ENCODE measurements at regions not wholly inside any gene's neighbourhood (a gene's known extent, or its start where the extent isn't known, plus 50 kb on each side); places are given as distances from the start of the nearest gene placed in this dataset.

DNA sequence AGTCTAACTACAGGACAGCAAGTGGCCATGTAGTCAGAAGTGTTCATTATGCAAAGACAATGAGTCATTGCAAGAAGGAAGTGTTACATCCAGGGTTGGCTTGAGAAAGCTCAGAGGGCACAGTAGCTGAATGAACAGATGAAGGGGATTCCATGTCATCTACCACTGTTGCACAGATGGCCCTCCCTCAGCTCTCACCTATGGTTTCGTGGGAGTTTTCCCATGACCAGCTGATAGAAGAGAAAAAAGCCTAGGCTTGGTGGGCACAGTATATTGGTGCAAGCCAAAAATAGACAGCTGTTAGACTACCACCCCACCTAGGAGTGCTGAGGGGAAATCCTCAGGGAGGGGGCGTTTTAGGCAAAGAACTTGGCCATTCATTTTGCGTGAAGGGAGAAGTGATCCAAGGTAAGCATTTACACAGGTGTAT is 217.0 kb downstream of the DMRT2 start:
- DNase-seq (ENCODE audit: low spot score) = no peak

DNA sequence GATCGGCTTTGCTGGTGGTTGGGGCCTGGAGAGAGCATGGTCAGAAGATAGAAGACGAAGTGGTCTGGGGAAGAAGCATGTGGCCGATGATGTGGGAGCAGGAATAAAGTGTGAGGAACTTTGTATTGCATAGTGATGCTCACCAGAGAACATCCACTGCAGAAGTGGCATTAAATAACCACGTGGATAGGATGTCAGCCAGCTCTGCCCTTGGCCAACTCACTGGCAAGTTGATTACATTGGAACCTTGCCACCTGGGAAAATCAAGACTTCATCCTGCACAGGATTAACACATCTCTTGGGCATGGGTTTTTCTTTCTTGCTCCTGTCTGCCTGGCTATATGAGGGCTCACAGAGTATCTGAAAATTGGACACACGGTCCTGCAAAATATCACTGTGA is 217.4 kb downstream of the DMRT2 start:
- no peak for DNase-seq (ENCODE audit: low spot score)

DNA sequence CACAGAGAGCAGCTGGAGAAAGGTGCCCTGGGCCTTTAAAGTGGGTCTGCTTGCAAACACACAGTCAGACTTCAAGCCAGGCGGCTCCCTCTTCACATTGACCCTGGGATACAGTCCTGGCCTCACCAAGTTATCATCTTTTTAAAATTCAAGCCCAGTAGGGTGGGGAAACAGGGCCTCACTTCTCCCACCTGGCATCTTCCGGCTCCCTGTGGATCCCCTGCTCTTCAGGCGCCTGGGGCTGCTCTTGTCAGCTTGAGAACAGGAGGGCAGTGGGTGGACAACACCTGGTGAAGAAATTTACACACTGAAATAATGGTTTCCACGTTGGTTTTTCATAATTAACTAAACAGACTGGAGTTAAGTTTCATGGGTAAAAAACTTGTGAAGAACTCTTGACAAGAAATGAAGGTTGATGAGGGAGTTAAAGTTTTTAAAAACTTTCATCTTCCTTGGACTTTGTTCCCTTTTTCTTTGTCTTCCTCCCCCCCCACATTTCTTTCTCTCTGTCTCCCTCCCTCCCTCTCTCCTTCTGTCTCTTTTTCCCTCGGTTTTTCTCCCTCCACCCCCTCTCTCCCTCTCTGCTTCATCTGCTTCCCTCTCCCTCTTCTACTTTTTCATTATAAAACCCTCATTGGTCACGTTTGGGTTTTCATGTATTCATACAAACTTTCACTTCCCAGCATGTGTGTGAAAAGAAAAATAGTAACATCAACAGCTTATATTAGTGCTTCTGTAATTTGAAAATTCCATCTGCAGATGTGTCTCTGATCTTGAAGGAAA is 219.6 kb downstream of the DMRT2 start:
- DNase-seq (ENCODE audit: low spot score) = no peak

DNA sequence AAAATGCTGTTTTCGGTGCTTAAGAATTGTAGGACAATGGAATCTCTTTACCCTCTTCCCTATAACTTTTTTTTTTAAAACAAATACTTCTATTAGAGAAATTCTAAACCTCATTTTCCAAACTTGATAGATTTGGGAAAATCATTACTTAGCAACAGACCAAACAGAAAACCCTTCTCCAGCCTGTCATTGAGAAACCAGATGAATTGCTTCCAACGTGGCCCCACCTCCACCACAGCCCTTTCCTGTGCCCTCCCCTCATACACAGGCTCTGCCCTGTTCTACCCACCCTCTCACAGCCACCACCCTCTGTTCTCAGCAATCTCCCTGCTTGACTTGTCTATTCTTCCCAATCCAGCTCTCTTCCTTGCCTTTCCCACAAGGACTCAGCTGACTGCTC is 221.2 kb downstream of the DMRT2 start:
- DNase-seq (ENCODE audit: low spot score) = no peak

DNA sequence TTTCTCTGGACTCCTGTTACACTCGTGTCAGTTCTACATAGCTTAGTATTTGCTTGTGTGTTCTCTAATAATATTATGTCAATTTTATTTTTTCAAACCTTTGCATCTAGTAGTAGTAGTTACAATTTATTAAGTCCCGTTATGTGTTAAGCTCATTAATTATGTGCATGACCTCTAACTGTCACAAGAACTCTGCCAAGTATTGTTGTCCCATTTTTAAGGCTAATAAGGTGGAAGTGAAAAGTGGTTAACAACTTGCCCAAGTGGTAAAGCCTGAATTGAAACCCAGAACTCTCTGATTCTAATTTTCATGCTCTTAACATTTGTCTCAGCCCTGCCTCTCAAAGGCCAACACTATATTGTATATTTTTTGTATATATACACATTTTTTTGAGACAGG is 221.6 kb downstream of the DMRT2 start:
- no peak for DNase-seq (ENCODE audit: low spot score)

DNA sequence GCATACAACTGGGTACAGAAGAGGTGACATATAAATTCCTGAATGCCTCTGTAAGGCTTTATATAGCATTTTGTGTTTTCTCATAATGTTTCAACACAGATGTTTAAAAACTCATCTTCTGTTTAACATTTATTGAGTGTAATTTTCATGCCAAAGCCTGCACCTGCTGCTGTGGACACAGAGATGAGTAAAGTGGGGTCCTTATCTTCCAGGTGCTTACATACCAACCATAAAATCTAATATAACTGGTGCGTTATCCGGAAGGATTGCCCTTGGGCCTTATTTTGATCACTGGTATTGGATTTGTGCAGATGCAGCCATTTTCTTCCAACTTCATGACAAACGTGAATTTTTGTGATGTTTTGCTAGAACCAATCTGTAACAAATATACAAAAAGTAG is 222.3 kb downstream of the DMRT2 start:
- DNase-seq (ENCODE audit: low spot score) = no peak

DNA sequence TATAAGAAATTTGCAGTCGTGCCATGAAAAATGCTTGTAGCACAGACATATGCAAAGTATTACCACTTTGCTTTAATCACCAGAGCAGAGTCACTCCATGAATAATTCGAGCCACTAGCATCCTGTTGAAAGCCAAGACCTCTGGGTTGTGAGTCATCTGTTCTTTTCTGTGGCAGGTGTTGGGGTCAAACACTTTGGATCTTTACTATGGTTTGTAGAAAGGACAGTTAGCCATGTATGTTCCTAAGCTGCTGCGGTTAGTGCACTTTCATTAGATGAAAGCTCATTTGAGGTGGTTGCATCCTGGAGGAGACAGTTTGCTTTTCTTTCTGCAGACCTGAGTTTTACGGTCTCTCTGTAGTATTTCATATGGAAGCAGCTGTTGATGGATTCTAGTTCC is 223.7 kb downstream of the DMRT2 start:
- DNase-seq (ENCODE audit: low spot score) = no peak

DNA sequence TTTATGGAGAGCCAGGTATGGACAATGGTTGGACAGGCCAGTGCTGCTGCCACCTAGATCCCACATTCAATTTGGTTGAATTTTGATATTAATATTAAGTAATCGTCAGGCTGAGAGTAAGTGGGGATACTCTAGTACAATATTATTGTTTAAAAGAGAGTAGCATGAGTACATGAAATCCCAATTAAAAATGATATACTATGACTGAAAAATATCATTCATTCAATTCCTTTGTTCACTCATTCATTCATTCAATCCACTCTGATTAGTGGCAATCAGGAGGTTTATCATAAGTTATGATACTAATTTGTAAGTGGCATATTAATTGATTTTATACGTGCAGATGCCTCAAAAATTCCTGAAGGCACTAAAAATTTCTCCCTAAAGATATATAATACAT is 224.2 kb downstream of the DMRT2 start:
- no peak for DNase-seq (ENCODE audit: low spot score)

DNA sequence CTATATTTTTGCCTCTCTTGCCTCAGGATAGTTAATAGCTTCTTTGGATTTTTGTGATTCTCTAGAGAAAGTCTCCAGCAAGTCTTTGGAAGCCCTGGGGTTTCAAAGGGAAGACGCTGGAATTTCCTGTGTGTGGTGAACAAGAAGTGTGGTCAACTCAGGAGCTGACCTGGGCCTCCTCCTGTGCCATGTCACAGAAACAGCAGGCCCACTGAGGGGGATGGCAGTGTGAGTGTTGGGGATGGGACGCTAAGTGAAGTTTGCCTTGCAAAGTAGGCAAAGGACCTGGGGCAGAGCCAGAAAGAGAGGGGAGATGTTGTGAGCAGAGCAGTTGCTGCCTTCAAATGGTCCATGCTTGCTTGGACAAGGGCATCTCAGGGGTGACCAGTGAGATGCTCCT is 226.3 kb downstream of the DMRT2 start:
- no peak for DNase-seq (ENCODE audit: low spot score)

DNA sequence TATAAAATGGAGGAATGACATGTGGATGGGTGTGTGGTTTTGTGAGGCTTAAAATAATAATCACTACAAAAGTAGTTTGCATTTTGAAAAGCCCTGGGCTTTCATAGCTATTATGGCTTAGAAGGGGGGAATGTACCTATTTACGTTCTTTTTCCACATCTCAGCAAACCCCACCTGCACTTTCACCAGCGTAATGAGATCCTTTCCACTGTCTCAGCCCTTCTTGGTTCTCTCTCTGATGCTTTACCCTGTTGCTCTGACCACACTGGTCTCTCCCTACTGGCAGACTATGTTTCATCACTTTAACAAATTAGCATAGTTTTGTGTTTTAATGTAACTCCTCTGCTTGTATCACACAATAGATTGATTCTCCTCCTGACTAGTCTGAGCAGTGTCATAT is 234.6 kb downstream of the DMRT2 start:
- DNase-seq (ENCODE audit: low spot score) = no peak

DNA sequence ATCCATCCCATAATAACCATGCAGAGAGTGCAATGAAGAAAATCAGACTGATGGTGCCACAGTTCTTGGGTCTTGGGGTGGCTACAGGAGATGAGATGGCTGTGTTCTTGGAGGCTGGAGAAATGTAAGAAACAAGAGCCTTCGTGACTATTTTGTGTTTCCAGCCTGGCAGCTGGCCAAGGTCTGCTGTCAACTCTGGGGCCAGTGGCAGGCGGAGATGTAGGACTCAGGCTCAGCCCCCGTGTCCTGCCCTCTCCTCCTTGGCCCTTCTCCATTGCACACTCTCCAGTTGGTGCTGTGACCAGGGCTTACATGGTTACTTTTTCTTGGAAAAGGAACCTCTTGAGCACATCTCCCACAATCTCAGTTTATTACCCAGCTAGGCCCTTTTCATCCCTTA is 235.4 kb downstream of the DMRT2 start:
- DNase-seq (ENCODE audit: low spot score) = no peak

DNA sequence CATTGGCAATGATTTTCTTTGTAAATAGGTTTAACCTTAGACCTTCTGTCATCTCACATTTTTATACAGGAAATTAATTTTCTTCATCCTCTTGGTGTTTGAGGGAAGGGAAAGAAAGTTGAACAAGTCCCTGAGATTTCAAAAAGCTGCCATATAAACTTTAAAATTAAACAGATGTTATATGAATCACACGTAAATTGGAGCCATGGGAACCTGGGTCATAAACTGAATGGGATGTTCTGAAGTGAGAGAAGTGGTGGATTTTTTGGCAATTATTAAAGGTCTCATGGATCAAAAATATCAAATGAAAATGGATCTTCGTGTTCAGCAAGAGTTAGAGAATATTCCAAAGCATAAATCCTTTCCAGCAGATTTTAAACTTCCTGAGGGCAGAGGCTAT is 242.2 kb downstream of the DMRT2 start:
- no peak for DNase-seq (ENCODE audit: low spot score)

DNA sequence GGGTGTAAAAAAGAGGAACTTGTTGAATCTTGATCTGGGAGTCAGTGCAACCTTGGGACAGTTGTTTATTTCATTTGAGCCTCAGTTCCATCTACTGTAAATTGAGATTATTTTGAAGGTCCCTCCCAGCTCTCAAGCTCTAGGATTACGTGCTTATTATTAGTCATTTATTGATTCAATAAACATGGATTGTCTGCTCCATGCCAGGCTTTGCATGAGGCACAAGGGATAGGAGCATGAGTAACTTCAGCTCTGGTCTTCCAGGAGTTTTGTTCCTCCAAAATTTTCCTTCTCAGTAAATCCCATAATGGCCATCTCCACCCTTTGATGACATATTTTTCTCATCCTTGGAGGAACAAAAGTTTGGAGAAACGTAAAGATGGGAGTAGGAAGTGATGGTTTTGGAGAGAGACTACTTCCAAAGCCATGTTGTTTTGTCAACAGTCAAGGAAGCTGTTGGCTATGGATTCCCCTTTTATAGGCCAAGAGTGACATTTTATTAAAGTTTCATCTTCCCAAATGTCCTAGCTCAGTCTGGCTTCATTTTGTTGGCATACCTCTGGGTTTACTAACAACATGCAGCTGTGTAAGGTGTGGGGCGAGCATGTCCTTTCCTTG is 244.6 kb downstream of the DMRT2 start:
- DNase-seq (ENCODE audit: low spot score) = no peak

DNA sequence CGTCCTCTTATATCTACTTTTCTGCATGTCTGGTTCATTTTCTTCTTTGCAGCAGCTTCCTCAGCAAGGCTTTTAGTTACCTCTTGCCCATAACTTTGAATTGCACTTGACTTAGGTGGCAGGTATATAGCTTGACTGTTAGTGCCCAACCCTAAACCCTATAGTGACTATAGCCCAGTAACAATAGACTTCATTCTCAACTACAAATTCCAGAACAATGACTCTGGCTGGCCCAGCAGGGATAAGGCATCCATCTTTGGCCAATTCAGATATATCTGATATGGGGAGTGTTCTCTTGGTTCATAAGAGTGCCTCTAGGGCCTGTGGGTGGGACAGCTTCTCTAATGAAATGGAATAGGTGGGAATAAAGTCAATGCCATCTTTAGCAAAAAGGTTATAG is 246.2 kb downstream of the DMRT2 start:
- no peak for DNase-seq (ENCODE audit: low spot score)

DNA sequence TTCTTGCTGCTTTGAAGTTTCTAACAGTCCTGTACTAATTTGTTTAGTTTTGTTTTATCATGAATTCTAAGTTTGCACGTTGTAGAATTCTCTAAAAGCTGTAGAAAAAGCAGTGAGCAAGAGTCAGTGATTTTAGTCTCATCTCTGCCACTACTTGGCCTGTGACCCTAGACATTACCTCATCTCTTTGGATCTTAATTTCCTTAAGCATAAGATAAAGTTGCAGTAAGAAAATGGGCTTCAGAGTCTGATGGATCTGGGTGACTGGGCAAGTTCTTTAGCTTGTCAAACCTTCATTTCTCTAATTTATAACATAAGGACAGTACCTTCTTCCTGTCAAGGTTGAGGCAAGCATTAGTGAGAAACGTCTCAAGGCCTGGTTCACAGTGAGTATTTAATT is 247.9 kb downstream of the DMRT2 start:
- DNase-seq (ENCODE audit: low spot score) = no peak

DNA sequence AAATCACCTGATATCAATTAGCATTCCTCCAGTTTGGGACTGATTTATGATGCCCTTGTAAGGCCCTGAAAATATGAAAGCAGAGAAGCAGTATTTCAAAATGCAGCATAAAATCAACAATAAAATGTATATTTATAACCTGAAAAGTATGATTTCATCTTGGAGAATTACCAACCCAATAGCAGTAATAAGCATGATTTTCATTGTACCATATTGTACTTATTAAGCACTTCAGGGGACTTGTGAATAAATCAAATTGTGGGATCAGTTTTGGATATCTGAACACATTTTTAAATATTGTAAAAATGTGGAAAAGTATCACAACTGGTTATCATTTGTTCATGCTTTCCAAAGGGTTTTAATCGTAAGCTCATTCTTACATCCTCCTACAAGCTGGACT is 250.8 kb downstream of the DMRT2 start:
- DNase-seq (ENCODE audit: low spot score) = no peak

DNA sequence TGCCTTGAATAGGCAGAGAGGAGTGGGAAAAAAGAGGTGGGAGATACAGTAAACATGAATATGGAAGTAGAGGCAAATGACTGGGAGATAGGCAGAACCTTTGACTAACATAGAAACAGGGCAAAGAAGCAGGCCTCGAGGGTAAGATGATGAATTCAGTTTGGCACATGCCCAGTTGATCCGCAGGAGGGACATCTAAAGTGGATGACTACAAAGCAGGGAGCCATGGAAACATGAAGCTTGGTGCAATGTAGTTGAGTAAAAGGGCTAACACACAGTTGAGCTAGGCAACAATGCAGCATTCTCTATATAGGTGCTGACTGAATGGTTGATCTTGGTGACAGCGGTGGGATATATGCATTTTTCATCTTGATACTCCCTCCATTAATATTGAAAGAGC is 253.8 kb downstream of the DMRT2 start:
- DNase-seq (ENCODE audit: low spot score) = no peak

DNA sequence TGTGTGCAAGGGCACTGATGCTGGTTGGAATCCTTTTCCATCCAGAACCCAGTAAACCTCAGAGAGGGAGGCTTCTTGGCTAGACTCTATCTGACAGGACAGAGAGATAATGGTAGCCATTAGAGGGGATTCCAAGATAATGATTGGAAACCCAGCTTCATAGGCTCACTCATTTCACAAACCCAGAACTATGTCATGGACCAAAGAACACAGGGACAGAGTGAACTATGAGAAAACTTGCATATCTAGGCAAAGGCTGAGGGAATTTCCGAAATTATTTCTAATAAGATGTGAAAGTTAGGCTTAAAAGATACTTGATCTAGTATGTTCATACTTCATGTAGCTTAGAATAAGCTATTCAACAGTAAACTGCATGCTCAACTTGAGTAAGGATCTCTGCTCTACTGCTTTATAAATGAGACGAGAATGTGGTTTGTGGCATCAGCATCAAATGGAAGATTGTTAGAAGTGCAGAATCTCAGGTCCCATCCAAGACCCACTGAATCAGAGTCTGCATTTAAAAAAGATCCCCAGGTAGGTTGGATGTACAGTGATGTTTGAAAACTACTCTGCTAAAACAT is 261.4 kb downstream of the DMRT2 start:
- no peak for DNase-seq (ENCODE audit: low spot score)

DNA sequence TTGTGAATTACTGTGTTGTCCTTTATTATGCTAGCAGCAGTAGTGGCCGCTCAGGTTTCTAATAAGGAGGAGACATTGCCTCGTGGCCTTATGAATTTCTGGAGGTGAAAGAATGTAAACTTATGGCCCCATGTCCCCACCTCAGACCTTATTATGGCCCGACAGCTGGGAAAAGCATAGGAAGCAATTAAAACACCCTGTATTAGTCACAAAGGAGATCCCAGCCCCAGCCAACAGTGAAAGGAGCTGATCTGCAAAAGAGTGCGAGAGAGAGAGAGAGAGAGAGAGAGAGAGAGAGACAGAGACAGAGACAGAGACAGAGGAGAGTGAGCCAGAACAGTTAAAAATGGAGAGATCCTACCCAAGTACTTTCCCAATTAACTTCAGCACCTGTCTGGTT is 269.3 kb downstream of the DMRT2 start:
- DNase-seq (ENCODE audit: low spot score) = no peak

DNA sequence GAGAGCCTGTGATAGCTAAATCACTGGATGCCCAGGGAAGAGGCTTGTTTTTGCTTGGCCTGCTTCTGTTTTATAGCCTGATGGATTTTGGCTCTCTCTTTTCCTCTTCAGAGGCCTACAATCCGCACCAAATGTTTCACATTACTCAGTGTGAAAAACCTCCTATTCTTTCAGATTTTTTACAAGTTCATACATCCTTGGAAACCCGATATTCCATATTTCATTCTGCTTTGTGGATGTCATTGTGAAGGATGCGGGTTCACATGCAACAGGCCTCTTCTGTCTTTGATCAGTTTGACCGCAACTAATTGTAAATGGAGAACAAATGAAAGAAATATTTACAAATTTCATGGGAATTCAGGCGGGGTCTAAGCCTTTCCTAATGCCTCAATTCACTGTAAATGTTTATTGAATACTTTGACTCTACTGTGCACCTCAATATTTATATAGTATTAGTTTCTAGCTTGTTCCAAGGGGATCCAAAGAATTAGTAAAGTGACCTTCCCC is 269.9 kb downstream of the DMRT2 start:
- DNase-seq (ENCODE audit: low spot score) = no peak

DNA sequence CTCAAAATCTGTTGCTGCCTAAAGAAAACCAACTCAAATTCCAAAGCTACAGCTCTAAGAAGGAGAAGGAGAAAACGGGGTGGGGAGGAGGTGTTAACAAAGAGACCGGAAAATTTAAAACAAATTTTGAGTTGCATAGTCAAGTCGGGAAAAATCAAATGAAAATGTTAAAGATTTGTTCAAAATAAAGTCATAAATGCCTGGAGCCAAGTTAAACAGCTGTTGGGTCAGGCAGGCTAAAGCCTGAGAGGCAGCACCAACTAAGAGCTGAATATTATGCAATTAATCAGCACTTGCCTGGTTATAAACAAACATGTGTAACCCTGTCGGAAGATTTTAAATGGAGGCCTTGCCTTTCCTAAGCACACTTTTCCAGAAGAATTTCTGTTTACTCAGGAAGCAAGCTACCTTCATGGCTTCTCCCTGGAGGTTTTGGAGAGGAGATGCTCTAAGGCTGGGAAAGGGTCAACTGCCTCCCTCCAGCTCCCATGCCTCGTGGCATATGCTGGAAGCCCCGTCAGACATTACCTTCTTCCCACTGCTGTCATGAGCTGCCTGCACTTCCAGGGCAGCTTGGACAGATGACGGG is 270.5 kb downstream of the DMRT2 start:
- no peak for DNase-seq (ENCODE audit: low spot score)

DNA sequence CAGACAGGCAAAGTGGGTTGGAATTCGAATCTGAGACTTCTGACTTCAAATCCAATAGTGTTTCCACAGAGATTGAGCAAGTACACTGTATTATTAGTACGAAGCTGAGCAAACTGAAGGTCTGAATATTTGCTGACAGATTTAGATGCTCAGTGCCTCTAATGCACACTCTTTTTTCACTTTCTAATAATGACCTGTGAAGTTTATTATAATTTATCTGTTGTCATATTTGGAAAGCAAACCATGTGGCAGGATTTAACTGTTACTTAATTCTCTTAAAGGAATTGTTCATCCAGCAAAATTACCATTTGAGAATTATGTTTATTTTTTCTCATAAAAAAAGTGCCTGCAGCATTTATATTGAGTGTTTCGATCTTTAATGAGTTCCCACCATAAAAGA is 277.3 kb downstream of the DMRT2 start:
- no peak for DNase-seq (ENCODE audit: low spot score)

DNA sequence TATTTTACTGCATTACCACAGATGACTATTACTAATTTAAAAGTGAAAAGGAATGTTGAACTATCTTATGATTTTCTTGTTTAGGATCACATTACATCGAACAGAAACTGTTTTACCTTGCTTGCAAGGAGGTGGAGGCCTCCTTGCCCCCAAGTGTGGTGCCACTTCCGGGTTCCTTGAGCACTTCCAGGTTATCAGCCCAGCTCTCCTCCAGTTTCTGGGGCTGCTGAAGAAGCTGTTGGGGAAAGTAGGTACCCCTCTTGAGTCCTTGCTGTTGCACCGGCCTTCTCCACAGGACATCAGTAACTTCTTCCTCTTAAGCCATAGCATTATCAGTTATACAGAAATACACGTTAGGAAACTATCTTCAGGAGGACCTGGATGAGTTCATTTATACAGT is 278.2 kb downstream of the DMRT2 start:
- no peak for DNase-seq (ENCODE audit: low spot score)

All from NAMALWA (cell line).